H1 (cell line): ENCODE measurements at regions not wholly inside any gene's neighbourhood (a gene's known extent, or its start where the extent isn't known, plus 50 kb on each side); places are given as distances from the start of the nearest gene placed in this dataset.

Experiments used
- JUND ChIP-seq: IDR thresholded peaks from 2 replicates; pipeline ENCODE4 v1.6.1; 2011; ENCODE audit warnings: mild to moderate bottlenecking, improper control_type of control experiment, low read length
- RAD21 ChIP-seq, 2 experiments: IDR thresholded peaks in 1 of 2; conservative IDR thresholded peaks in 1 of 2; 2 replicates each; pipeline ENCODE4 v1.6.1; 2011; ENCODE audit warnings: low read depth in 2 of 2, low read length in 2 of 2, improper control_type of control experiment in 1 of 2, inconsistent platforms in 1 of 2, mild to moderate bottlenecking in 1 of 2, moderate library complexity in 1 of 2
- RFX5 ChIP-seq: IDR thresholded peaks from 2 replicates; pipeline ENCODE4 v1.6.1; 2011; ENCODE audit warnings: low read depth, low read length, improper control_type of control experiment, borderline replicate concordance

DNA sequence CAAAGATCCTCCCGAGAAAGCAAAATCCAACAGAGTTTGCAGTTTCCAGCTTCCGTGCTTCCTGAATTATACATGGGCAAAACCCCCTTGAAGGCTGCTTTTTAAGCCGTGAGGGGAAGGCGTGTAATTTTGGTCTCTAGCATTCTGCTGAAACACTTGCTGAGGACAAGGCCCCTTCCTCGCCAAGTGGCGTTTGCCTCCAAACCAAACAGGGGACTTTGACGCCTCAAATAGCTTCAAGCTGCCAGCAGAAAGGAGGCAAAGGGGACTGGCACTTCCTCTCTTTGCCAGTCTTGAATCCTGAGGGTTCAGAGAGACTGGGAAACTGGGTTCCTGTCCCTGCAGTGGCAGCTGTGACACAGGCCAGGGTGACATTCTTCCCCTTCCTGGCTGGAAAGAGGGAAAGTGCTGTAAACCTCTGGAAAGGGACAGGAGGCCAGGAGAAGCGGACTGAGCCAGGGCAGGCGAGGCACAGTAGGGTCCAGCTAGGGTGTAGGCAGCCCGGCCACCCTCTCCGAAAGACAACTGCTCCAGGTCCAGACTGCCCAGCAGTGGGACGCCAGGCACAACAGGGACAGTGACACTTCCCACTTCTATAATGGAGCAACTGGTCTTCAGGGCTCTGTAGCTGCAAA is 96.2 kb upstream of the MED13L start:
- TF ChIP-seq JUND (no peak), RAD21 (IDR thresholded peaks at IDR 0.05 in 1 of 2, conservative IDR thresholded peaks at IDR 0.05 in 1 of 2; ENCODE audit: low read depth in 2 of 2, low read length in 2 of 2) (no peak), RFX5 (no peak)
